Effector CD8-positive, alpha-beta T cell (primary cell): ENCODE measurements at regions not wholly inside any gene's neighbourhood (a gene's known extent, or its start where the extent isn't known, plus 50 kb on each side); places are given as distances from the start of the nearest gene placed in this dataset.

Source experiments
- DNase-seq: peaks from one replicate; lab custom pipeline; 2025; lab: John Stamatoyannopoulos, UW

DNA sequence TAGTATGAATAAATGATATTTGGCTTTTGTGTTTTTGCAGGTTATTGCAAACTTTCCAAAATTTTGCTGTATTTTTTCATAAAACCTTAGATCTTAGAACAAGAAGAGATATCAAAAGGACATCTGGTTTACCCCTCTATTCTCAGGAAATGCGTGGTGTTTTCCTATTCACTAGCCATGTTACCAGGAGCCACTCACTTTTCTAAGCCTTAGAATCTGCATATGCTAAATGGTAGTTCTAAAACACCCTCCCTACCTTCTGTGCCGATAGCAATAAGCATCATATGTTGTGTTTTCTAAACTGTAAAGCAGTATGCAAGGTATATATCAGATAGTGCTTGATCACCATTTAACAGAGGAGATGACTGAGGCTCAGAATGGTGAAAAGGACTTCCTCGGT is 715.0 kb upstream of the CELF2 start:
- DNase-seq = no peak

DNA sequence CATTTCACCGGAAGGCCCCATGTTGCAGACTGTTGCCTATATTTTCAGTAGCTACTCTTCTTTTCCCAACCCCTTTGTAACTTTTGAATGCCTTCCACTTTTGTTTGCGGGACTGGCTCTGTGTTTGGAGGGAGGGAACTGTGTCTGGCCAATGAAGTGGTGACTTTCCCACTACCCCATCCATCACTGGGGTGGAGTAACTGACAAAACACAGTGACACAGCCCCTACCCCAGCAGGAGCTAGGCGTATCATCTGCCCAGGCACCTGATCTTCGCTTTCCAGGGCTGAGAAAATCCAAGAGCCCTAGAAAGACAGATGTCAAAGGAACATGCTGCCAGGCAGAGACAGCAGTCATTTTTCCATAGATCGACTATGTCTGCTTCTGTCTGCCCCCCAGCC is 710.6 kb upstream of the CELF2 start:
- no peak for DNase-seq

DNA sequence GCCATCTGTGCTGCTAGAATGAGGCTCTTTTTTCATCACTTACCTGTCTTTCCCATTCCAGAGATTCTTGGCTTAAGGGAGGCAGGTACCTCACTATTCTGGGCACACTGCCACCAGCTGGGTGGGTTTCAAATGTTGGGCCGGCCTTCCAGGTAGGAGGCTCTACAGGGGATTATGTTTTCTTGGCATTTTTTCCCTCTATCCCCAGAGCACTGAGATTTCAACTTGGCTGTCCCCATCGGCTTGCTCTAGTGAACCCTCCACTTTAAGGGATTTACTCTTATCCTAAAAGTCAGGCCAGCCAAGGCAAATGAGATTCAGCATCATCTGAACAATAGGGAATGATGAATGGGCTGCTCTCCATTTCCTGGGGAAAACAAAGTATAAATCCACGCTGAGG is 710.1 kb upstream of the CELF2 start:
- DNase-seq = no peak

DNA sequence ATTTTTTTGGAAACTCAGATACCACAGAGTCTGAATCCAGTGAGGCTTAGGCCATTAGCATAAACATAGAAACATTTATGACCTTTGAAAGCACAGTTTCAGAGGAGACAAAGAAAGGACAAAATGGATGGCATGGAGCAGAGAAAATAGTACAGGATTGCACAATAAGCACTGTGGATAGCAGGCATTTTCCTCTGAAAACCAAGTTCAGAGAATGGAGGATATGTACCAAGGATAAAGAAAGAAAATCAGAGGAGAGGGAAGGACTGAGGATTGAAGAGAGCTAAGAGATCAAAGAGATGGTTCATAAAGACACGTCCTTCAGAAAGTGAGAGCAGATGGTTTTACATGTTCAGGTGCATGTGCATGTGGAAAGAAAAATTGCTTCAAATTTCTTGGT is 707.2 kb upstream of the CELF2 start:
- DNase-seq = no peak

DNA sequence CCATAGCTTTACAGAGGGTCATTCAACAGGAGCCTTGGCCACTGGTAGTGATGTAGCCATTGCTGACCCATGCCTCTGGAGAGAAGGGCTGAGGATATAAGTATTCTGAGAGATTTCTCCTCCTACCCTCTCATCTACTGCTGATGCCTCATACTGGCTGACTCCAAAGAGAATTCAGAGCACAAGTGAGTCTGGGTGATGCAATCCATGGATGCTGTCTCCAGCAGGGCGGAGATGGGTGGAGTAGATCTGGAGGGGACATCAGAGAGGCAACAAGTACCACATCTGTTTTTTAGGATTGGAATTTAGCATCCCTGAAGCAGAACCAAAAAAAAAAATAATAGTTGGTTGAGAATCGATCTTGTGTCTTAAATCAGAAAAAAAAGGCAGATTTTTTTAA is 705.7 kb upstream of the CELF2 start:
- DNase-seq = no peak

DNA sequence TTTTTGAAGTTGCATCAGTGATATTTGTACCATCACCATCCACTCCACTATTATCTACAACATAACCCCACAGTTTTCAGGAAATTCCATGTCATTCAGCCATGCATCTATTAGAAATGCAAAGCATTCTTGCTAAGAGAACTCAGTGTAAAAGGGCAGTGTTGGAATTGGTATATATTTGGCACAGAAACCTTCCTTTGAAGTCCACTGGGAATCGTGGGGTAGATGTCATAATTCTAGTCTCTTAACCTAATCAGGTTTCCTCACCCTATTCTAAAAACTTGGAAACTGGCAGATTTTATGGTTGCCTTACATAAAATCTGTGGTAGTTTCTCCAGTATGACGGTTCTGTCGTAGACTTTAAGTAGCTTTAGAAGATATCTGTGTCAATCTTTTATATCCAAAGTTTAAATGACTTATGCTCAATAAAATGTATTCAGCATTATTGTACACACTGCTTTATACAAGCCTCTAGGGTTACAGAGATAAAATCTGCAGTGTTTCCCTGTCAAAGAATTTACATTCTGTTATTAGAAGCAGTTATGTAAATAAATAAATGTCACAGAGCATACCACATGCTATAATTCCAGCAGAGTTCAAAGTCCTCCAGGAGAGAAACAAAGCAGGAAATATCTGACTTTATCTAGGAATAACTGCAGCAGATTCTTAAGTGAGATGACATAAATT is 704.4 kb upstream of the CELF2 start:
- no peak for DNase-seq

DNA sequence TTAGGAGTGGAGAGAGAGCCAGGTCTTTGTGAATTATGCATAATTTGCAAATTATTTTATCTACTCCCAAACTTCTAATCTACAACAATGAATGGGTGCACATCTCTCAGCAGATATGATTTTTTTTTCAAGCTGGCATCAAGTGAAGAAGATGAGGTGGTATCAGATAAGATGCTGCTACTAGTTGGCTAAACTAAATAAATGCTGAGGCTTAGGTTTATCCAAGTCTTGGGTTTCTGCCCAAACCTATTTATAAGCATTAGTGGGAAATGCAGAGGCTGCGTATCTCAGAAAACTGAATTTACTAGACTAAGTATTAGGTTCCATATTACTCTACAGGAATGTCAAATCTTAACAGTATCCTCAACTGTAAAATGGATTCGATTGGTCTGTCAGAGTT is 703.0 kb upstream of the CELF2 start:
- DNase-seq = no peak

DNA sequence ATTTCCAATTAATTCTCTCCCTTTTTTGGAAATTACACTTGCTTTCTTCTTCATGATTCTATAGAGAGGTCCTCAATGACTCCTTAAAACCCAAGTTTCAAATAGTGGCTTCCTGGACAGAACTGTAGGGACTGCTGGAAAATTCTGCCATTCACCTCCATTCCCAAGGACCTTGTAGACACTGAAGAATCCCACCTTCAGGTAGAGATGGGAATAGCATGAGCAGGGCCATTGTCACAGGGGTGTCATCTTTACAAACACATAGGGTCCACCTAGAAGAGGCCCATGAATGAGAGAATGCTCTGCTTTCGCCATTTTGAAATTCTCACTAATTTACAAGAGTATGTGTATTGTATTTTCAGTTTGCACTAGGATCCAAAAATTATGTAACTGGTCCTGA is 701.7 kb upstream of the CELF2 start:
- no peak for DNase-seq

DNA sequence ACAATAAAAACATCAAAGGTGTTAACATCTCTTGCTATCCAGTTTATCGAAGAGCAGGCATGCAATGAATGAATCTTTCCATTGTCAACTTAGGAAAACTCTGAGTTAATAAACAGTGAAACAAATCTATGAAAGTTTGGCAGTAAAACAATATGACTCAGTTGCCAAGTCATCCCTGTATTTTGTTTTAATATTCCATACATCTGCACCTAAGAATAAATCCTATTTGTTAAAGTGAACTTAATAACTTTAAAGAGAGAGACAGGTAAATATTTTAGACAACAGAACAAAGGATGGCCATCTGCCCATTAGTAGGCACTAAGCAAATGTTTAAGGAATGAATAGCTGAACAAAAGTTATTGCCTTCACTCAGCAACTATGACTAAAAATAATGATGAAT is 700.5 kb upstream of the CELF2 start:
- DNase-seq = no peak

DNA sequence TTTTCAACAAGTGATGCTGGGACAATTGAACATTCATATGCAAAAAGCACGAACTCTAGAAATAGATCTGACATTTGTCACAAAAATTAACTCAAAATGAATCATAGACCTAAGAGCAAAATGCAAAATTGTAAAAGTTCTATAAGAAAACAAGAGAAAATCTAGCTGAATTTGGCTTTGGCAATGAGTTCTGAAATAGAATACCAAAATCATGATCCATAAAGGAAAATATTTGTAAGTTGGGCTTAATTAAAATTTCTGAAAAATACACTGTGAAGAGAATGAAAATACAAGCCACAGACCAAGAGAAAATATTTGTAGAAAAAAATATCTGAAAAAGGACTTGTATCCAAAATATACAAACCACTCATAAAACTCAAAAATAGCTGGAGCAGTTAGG is 698.8 kb upstream of the CELF2 start:
- no peak for DNase-seq

DNA sequence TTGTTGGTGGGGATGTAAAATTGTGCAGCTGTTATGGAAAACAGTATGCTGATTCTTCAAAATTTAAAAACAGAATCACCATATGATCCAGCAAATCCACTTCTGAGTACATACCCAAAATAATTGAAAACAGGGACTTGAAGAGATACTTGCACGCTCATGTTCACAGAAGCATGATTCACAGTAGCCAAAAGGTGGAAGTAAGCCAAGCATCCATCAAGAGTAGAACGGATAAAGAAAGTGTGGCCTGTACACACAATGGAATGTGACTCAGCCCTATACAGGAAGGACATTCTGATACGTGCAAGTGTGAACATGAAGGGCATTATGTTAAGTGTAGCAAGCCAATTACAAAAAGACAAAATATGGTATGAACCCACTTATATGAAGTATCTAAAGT is 696.7 kb upstream of the CELF2 start:
- no peak for DNase-seq

DNA sequence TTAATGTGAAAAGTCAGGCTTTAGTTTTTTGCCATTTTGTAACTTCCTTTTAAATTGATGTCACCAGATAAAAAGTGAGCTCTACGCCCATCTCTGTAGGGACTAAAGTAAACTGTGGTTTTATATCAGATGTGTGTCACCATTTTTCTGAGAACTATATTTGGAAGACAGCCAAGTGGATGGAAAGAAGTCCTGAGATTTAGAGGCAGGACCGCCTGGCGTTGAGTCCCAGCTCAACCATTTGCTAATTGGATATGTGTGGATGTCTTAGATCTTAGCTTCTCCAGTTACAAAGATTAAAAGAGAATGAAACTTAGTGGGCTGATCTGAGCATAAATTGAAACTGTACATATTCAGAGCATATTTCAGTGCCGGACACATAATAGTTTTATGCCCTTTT is 691.6 kb upstream of the CELF2 start:
- no peak for DNase-seq

DNA sequence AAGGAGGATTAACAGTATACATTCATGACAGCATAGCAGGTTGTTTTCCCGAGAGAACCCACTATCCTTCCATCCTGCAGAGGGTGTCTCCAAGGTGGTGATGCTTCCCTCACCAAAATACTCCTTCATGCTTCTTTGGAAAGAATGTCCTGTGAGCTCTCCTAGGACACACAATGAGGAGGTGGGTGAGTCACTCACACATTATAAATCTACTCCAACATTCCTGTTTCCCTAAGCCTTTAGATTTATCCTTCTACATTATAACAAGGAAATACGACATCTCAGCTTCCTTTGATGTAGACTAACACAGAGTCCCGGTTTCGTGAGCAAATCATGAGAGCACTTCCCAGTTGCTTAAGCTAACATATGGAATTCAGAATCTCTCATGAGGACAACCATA is 689.7 kb upstream of the CELF2 start:
- no peak for DNase-seq

DNA sequence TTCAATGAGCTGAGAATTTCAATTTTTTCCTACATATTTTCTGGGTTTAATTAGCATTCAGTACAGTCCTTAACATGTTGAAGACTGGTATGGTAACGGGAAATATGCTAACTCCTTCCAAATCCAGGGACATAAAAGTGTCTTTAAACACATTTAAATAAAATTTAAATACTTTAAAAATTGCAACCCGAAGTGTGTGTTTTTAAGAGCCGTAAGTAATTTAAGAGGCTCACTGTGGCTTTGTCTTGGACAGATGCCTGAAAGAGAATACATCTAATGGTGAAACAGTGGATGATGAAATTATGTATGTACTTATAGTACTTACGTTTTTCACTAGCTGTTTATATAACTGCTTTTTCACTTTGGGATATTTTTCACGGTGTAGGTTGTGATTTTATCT is 687.3 kb upstream of the CELF2 start:
- no peak for DNase-seq

DNA sequence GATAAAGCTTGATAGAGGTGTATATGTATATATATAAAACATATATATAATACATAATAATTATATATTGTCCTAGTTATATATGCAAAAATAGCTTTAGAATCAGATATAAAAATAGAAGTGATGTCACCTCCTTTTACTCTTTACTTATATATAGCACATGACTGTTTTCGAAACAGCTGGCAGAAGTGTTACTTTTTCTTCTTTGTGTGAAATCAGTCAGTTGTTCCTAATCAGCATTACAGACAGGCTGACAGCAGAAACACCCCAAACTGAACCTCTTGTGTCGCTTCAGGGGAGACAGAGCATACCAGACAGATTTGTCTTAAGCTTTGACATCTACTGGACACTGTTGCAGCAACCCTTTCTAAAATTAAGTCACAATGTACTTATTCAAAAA is 684.9 kb upstream of the CELF2 start:
- no peak for DNase-seq

DNA sequence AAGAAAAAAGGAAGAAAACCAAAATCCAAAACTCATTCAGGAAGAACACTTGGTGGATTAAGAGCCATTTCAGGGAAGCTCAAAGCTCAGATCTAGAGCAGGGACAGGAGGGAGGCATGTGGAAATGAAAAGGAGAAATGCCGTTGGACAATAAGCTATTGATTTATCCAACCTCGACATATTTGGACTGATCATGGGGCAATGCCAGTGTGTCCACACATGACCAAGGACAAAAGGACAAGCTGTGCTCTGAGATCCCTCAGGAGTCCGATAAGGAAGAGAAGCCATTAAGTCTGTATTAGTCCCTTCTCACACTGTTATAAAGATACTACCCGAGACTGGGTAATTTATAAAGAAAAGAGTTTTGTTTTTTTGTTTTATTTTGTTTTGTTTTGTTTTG is 684.0 kb upstream of the CELF2 start:
- DNase-seq = no peak

DNA sequence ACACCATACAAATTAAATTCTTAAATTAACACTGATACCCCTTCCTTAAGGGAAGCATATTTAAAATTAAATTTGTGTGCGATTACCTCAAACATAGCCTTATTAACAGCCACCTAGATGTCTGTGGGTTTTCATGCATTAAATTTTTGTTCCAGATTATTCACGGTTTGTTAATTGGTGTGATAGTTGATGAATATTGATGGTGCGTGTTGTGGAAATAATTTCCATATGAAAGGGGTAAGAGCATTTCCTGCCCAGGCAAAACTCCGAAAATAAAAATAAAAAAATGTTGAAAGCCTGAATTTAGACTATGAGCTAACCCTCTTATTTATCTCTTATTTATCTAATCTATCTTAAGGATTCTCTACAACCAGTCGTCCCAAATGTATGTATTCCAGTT is 679.3 kb upstream of the CELF2 start:
- DNase-seq = no peak

DNA sequence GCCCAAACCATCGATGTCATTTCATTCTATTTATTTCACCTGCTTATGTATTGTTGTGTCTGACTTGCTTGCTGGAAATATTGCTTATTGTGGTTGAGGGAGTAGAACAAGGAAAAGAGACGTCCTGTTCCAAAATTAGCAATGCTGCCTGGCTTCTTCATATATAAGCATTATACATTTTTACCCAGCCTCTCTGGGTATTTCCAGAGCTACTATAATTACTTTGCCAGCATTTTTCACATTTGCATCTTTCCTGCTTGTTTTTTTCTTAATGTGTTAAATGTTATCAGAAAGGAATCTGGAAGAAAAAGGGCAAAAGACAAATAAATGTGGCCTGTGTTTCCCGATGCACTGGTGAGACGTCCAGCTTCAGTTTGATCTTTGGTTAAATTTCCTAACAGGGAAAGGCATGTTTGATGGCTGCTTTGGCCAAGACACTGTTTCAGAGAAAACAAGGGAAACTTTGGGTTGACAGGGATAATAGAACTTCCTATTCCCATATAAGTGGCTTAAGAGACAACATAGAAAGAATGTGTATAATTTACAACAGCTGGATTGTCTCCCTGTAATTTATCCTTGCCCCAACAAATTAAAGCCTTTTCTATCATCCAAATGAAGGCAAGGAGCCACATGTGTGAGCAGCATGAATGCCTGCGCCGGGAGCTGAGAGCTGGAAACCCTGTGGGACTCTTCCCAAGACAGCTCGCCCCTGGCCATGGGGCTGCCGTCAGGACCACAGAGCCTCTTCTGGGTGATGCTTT is 671.1 kb upstream of the CELF2 start:
- no peak for DNase-seq

DNA sequence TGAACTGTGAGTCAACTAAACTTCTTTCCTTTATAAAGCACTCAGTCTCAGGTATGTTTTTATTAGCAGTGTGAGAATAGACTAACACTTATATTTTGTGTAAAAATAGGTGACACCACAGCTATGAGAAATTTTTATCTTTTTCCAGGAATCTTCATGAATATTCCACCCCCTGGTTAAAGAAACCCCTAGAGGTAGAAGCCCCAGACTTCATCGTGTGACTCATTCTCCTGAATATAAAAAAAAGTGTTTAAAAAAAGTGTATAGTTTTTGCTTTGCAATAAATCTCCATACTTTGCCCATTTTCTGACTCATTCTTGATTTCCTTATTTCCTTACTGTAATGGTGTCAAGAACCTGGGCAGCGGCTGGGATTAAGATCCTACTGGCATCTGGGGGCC is 667.6 kb upstream of the CELF2 start:
- DNase-seq = no peak

DNA sequence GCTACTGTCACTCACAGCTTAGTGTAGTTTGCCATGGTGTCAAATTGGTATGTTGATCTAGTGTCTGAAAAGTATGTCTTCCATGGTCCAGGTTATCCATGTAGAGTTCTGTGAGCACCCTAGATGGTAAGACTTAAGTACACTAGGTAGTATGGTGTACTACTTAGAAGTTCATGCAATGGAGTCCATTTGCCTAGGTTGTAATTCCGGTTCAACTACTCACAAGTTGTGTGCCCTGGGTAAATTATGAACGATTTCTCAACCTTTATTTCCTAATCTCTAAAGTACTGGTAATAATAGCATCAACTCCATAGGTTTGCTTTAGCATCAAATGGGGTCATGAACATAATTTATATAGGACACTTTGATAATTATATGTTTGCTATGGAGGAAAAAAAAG is 666.2 kb upstream of the CELF2 start:
- no peak for DNase-seq

DNA sequence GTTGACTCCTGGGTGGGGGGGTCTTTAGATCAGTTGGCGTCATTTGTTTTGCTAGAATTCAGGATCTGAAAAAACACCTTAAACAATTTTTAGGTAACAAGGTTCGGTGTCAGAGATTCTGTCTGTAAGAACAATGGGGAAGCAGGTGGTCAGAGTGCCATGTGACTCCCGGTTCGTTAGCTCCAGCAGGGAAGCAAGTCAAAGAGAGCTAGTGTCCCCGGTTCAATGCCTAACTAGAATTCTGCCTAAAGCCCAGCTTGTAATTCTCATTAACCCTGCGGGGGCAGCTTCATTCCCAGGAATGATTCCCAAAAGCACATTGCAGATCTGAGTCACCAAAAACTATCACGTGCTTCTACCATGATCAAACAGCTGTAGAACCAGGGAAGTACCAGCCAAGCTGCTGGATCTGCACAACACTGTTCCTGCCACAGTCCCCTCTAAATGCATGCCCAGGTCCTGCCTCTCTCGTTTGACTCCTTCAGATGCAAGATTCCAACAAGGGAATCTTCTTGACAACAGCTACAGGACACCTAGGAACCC is 664.3 kb upstream of the CELF2 start:
- DNase-seq = no peak

DNA sequence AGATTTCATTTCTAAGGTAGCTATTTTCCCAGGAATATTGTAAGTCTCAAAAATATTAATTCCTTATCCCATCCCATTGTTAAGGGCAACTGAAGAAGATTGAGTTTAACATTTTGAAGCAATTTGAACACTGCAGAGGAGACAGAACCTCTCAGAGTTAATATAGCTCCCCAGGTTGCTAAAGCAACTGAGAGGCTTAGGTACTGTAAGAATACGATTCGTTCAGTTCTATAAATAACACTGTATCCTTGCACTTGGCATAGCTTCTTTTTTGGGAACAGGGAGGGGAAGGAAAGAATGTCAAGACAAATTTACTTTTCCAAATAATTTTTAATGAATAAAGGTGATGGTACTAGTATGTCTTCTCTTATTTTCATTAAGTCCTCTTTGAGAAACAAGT is 658.4 kb upstream of the CELF2 start:
- no peak for DNase-seq

DNA sequence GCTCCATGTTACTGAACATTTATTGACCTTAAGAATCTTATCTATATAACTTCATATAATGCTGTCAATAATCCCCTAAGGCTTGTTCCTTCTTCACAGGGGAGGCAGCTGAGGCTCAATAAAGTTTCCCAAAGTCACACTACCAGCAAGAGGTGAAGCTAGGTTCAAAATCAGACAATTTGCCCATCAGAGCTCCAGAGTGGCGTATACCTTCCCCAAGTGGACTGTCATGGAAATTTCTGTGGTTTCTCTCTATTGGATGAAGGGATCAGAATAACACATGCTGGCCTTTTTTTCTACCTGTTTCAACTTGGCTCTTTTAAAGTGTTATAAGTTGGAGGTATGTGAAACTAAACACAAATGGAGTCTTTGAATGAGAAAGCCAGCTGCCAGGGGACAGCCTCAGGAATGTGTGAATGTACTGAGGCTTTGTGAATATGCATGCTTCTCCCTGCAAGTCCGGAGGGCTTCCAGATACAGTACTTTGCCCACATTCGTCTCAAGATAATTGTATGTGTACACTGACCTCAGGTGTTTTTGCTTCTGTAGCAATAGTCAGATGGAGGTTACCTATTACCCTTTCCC is 656.3 kb upstream of the CELF2 start:
- DNase-seq = no peak
